ENCODE measurements at regions not wholly inside any gene's neighbourhood (a gene's known extent, or its start where the extent isn't known, plus 50 kb on each side); places are given as distances from the start of the nearest gene placed in this dataset.
A peak's percentile ranks its signal among the peaks of the same experiment; 100 is the strongest.

DNA sequence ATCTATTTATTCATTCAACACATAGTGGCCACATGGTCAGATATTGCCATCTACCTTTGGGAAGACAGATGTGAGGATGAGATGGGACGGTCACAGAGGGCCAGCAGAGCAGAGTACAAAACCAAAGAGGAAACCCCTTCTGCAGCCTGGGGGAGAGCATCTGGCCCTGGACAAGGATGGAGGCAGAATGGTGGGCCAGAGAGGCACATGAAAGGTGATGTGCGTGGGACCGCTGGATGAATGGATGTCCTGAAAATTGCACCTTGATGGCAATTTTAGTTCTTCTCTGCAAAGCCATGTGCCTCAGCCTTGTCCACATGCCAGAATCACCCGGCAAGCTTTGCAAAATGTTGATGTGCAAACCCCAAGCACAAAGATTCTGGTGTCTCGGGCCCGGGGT is 77.4 kb upstream of the CD93 start:
- H3K4me2 ChIP-seq (ENCODE audit: control insufficient read depth, insufficient read depth): no peak overlapping the region
- no peak for TF ChIP-seq CBFB (IDR thresholded peaks at IDR 0.05; ENCODE audit: low read depth)
- TF ChIP-seq, protein P1, sequence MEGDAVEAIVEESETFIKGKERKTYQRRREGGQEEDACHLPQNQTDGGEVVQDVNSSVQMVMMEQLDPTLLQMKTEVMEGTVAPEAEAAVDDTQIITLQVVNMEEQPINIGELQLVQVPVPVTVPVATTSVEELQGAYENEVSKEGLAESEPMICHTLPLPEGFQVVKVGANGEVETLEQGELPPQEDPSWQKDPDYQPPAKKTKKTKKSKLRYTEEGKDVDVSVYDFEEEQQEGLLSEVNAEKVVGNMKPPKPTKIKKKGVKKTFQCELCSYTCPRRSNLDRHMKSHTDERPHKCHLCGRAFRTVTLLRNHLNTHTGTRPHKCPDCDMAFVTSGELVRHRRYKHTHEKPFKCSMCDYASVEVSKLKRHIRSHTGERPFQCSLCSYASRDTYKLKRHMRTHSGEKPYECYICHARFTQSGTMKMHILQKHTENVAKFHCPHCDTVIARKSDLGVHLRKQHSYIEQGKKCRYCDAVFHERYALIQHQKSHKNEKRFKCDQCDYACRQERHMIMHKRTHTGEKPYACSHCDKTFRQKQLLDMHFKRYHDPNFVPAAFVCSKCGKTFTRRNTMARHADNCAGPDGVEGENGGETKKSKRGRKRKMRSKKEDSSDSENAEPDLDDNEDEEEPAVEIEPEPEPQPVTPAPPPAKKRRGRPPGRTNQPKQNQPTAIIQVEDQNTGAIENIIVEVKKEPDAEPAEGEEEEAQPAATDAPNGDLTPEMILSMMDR (IDR thresholded peaks at IDR 0.05 in 2 of 3, conservative IDR thresholded peaks at IDR 0.05 in 1 of 3; ENCODE audit: control insufficient read depth in 2 of 3, extremely low read depth in 1 of 3, insufficient read depth in 1 of 3, low read depth in 3 of 3, low read length in 3 of 3): 0 out of 6 replicates have a peak, but pooled peaks of 1 of the 3 experiments have one; percentile 0
- H3K27ac ChIP-seq (ENCODE audit: control insufficient read depth, insufficient read depth): no peak overlapping the region
- FAIRE-seq (no peak), ATAC-seq (no peak), DNase-seq (ENCODE audit: low read depth, low spot score) (no peak)
- ChIA-PET RAD21 (ENCODE audit: unreplicated experiment) (interaction anchor here (0.8 to 2.3 kb wide), 3 partner anchors 35 to 112 kb away, joined by 3 to 7 read pairs (median 4); no protein-coding TSS in a partner anchor), SMC1A (ENCODE audit: uncharacterized antibody, unreplicated experiment) (interaction anchor here (0.6 to 2.1 kb wide), 4 partner anchors 16 to 110 kb away, joined by 3 to 5 read pairs (median 3); no protein-coding TSS in a partner anchor), POLR2A (interaction anchor here (0.6 to 1.0 kb wide), 2 partner anchors 13 to 273 kb away, joined by 3 read pairs; no protein-coding TSS in a partner anchor), CTCF (interaction anchor here (0.8 to 2.6 kb wide), 5 partner anchors 18 to 113 kb away, joined by 3 to 12 read pairs (median 4); no protein-coding TSS in a partner anchor)
- intact Hi-C loops (cut with micrococcal nuclease; ENCODE audit: unreplicated experiment) (no loop called here), in situ Hi-C loops (cut with MboI) (no loop called here)
- no TSS peak for BruUV-seq (replicated peaks)
- H3K79me2 ChIP-seq (ENCODE audit: control insufficient read depth, insufficient read depth, low read length): no peaks in the 10 kb centered on the region
- no peak overlapping the region for H3K9ac ChIP-seq (ENCODE audit: control insufficient read depth, insufficient read depth, low read length)
- no peaks in the 10 kb centered on the region for H4K20me1 ChIP-seq (ENCODE audit: control insufficient read depth, insufficient read depth)
- H2AFZ ChIP-seq (ENCODE audit: control insufficient read depth, low read depth, low read length): no peak overlapping the region
- no peak overlapping the region for H3K4me3 ChIP-seq
- no peaks in the 10 kb centered on the region for H3K27me3 ChIP-seq (replicated peaks in 1 of 2; ENCODE audit: control insufficient read depth in 2 of 2, insufficient read depth in 2 of 2, low read length in 1 of 2)
- H3K9me3 ChIP-seq (replicated peaks; ENCODE audit: control insufficient read depth, insufficient read depth, low read length): no peaks in the 10 kb centered on the region
- WGBS (ENCODE audit: insufficient coverage, insufficient replicate concordance, low lambda C conversion rate, missing lambda C conversion rate): 59% methylated on average over 6 of the region's 6 CpGs
- H3K36me3 ChIP-seq (ENCODE audit: control insufficient read depth in 2 of 2, insufficient read depth in 2 of 2, low read length in 1 of 2): no peaks in the 10 kb centered on the region
- H3K4me1 ChIP-seq (ENCODE audit: control insufficient read depth, insufficient read depth, low read length): peaks cover 31% of the 10 kb centered on the region

- Histone ChIP-seq H3K27ac (ENCODE audit: control insufficient read depth, insufficient read depth) (no peak overlapping the region), H3K36me3 (ENCODE audit: control insufficient read depth in 2 of 2, insufficient read depth in 2 of 2, low read length in 1 of 2) (no peaks in the 10 kb centered on the region), H3K4me1 (ENCODE audit: control insufficient read depth, insufficient read depth, low read length) (peaks cover 31% of the 10 kb centered on the region), H3K27me3 (replicated peaks in 1 of 2; ENCODE audit: control insufficient read depth in 2 of 2, insufficient read depth in 2 of 2, low read length in 1 of 2) (no peaks in the 10 kb centered on the region), H2AFZ (ENCODE audit: control insufficient read depth, low read depth, low read length) (no peak overlapping the region), H4K20me1 (ENCODE audit: control insufficient read depth, insufficient read depth) (no peaks in the 10 kb centered on the region), H3K4me2 (ENCODE audit: control insufficient read depth, insufficient read depth) (no peak overlapping the region), H3K4me3 (no peak overlapping the region), H3K9ac (ENCODE audit: control insufficient read depth, insufficient read depth, low read length) (no peak overlapping the region), H3K9me3 (replicated peaks; ENCODE audit: control insufficient read depth, insufficient read depth, low read length) (no peaks in the 10 kb centered on the region), H3K79me2 (ENCODE audit: control insufficient read depth, insufficient read depth, low read length) (no peaks in the 10 kb centered on the region)
- ChIA-PET POLR2A (no interaction called here), CTCF (interaction anchor here (1.5 to 2.3 kb wide), 2 partner anchors 28 to 112 kb away, joined by 4 to 9 read pairs; no protein-coding TSS in a partner anchor), RAD21 (ENCODE audit: unreplicated experiment) (interaction anchor here (1.0 kb wide), 1 partner anchor 83 kb away, joined by 4 read pairs; no protein-coding TSS in a partner anchor), SMC1A (ENCODE audit: uncharacterized antibody, unreplicated experiment) (interaction anchor here (0.6 to 5.9 kb wide), 6 partner anchors 15 to 471 kb away, joined by 3 to 58 read pairs (median 3); no protein-coding TSS in a partner anchor)
- no peak for DNase-seq (ENCODE audit: low read depth, low spot score)
- in situ Hi-C loops (cut with MboI): no loop called here
- FAIRE-seq: no peak
- 67% methylated on average over 5 of the region's 5 CpGs for WGBS (ENCODE audit: insufficient coverage, insufficient replicate concordance, low lambda C conversion rate, missing lambda C conversion rate)
- no peak for ATAC-seq
- no peak for TF ChIP-seq SRF (IDR thresholded peaks at IDR 0.05; ENCODE audit: low read depth in 2 of 2, low read length in 2 of 2)
- TF ChIP-seq SIN3A (IDR thresholded peaks at IDR 0.05; ENCODE audit: low read depth, low read length): no peak
- TF ChIP-seq, protein P2, sequence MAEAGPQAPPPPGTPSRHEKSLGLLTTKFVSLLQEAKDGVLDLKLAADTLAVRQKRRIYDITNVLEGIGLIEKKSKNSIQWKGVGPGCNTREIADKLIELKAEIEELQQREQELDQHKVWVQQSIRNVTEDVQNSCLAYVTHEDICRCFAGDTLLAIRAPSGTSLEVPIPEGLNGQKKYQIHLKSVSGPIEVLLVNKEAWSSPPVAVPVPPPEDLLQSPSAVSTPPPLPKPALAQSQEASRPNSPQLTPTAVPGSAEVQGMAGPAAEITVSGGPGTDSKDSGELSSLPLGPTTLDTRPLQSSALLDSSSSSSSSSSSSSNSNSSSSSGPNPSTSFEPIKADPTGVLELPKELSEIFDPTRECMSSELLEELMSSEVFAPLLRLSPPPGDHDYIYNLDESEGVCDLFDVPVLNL (IDR thresholded peaks at IDR 0.05; ENCODE audit: low read depth, low read length): no peak
- no peak for TF ChIP-seq ZSCAN29 (IDR thresholded peaks at IDR 0.05)
- no peak for TF ChIP-seq NR2F1 (conservative IDR thresholded peaks at IDR 0.05)
- TF ChIP-seq TARDBP (IDR thresholded peaks at IDR 0.05; ENCODE audit: borderline replicate concordance): no peak
- no peak for TF ChIP-seq SMAD5 (IDR thresholded peaks at IDR 0.05; ENCODE audit: low read depth)
- TF ChIP-seq, protein P3, sequence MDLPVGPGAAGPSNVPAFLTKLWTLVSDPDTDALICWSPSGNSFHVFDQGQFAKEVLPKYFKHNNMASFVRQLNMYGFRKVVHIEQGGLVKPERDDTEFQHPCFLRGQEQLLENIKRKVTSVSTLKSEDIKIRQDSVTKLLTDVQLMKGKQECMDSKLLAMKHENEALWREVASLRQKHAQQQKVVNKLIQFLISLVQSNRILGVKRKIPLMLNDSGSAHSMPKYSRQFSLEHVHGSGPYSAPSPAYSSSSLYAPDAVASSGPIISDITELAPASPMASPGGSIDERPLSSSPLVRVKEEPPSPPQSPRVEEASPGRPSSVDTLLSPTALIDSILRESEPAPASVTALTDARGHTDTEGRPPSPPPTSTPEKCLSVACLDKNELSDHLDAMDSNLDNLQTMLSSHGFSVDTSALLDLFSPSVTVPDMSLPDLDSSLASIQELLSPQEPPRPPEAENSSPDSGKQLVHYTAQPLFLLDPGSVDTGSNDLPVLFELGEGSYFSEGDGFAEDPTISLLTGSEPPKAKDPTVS (IDR thresholded peaks at IDR 0.05; ENCODE audit: low read depth, low read length): no peak
- BruUV-seq (replicated peaks): no TSS peak
- intact Hi-C loops (cut with micrococcal nuclease; ENCODE audit: unreplicated experiment): no loop called here
Measured at GRCh38 chr20:23162887-23163286, 76.8 kb upstream of the CD93 start.

Measured in GM12878 (cell line).